H1 (cell line): ENCODE measurements at regions not wholly inside any gene's neighbourhood (a gene's known extent, or its start where the extent isn't known, plus 50 kb on each side); places are given as distances from the start of the nearest gene placed in this dataset.
"Not testable (repeated sequence)": the region's sequence is repeated elsewhere in the genome, so short reads cannot be mapped to it uniquely, and the experiment has no call there.

Experiments used
- CTCF ChIA-PET: fragments of 300-600 bp; sonication (Branson Sonifier 250); formaldehyde crosslinking; loops from one replicate; lab custom pipeline; 2021; ENCODE audit not compliant: partially characterized antibody; lab: Charles Lee
- POLR2A ChIA-PET: fragments of 300-600 bp; sonication (Branson Sonifier 250); formaldehyde crosslinking; loops from one replicate; lab custom pipeline; 2021; ENCODE audit warnings: inconsistent platforms; ENCODE audit not compliant: partially characterized antibody; lab: Charles Lee
- DNase-seq, 2 experiments: peaks; one replicate each; pipeline versions ENCODE4 v3.0.0 to v3.0.0-alpha.2; 2010 to 2022; ENCODE audit warnings: low spot score in 2 of 2, low read depth in 1 of 2, mixed read lengths in 1 of 2
- FAIRE-seq: peaks from 2 replicates; lab custom pipeline; 2011; peaks lifted over from hg19 to GRCh38; lab: Jason Lieb, UNC
- H2AFZ ChIP-seq: 2 replicates; pipeline ENCODE4 v1.8.1; 2012; ENCODE audit warnings: low read length, inconsistent platforms
- H2AK5ac ChIP-seq: 2 replicates; pipeline ENCODE4 v1.6.1; 2013; ENCODE audit warnings: low read depth, low read length
- H2BK120ac ChIP-seq: replicated peaks from 2 replicates; pipeline ENCODE3; 2013; ENCODE audit warnings: low read depth, low read length, inconsistent platforms
- H2BK12ac ChIP-seq: 2 replicates; pipeline ENCODE4 v1.6.1; 2013; ENCODE audit warnings: low read depth, low read length
- H2BK15ac ChIP-seq: 2 replicates; pipeline ENCODE4 v1.6.1; 2013; ENCODE audit warnings: low read length
- H2BK20ac ChIP-seq: 2 replicates; pipeline ENCODE4 v1.6.1; 2013; ENCODE audit warnings: low read length
- H2BK5ac ChIP-seq: 2 replicates; pipeline ENCODE4 v1.6.1; 2013; ENCODE audit warnings: low read depth, low read length
- H3K14ac ChIP-seq: 2 replicates; pipeline ENCODE4 v1.6.1; 2013; ENCODE audit warnings: inconsistent platforms; ENCODE audit not compliant: insufficient read length
- H3K18ac ChIP-seq: 2 replicates; pipeline ENCODE4 v1.6.1; 2013; ENCODE audit warnings: low read length; ENCODE audit errors: extremely low read depth
- H3K23ac ChIP-seq: 2 replicates; pipeline ENCODE4 v1.6.1; 2013; ENCODE audit warnings: inconsistent platforms; ENCODE audit not compliant: insufficient read length
- H3K23me2 ChIP-seq: 2 replicates; pipeline ENCODE4 v1.6.1; 2013; ENCODE audit warnings: low read depth, low read length
- H3K27ac ChIP-seq: 2 replicates; pipeline ENCODE4 v1.6.1; 2011; ENCODE audit warnings: low read depth, low read length, inconsistent platforms
- H3K27me3 ChIP-seq, 4 experiments: replicated peaks in 1 of 4; 1 replicate in 1 of 4; 2 replicates in 3 of 4; pipeline versions ENCODE4 v1.6.1 to v1.8.1; 2011 to 2013; ENCODE audit warnings: low read length in 3 of 4, mild to moderate bottlenecking in 3 of 4, inconsistent platforms in 2 of 4, mixed read lengths in 2 of 4, moderate library complexity in 1 of 4; ENCODE audit not compliant: control insufficient read depth in 3 of 4, insufficient read depth in 3 of 4; ENCODE audit errors: extremely low read depth in 1 of 4
- H3K36me3 ChIP-seq, 4 experiments: 2 replicates each; pipeline versions ENCODE4 v1.6.1 to v1.8.1; 2011 to 2013; ENCODE audit warnings: mild to moderate bottlenecking in 4 of 4, low read length in 3 of 4, moderate library complexity in 2 of 4, control low read depth in 1 of 4, inconsistent platforms in 1 of 4; ENCODE audit not compliant: insufficient read depth in 4 of 4, control insufficient read depth in 2 of 4
- H3K4ac ChIP-seq: replicated peaks from 2 replicates; pipeline ENCODE3; 2013; ENCODE audit warnings: low read length, low read depth, mixed read lengths, inconsistent platforms; ENCODE audit not compliant: insufficient read length
- H3K4me1 ChIP-seq, 4 experiments: replicated peaks in 1 of 4; 1 replicate in 1 of 4; 2 replicates in 3 of 4; pipeline versions ENCODE4 v1.6.1 to v1.8.1; 2011 to 2013; ENCODE audit warnings: low read length in 3 of 4, inconsistent platforms in 2 of 4, mixed read lengths in 1 of 4; ENCODE audit not compliant: insufficient read depth in 4 of 4, control insufficient read depth in 3 of 4
- H3K4me2 ChIP-seq, 2 experiments: 2 replicates each; pipeline versions ENCODE4 v1.6.1 to v1.8.1; 2011 to 2013; ENCODE audit warnings: low read depth in 2 of 2, low read length in 2 of 2, control low read depth in 1 of 2, inconsistent platforms in 1 of 2, mild to moderate bottlenecking in 1 of 2; ENCODE audit not compliant: insufficient read depth in 1 of 2
- H3K4me3 ChIP-seq, 4 experiments: fragments of 200-600, 300-600 bp in 1 of 4; sonication (generic), shearing (Covaris generic), sonication (Bioruptor Twin) in 1 of 4; 2 replicates each; pipeline versions ENCODE4 v1.5.1 to v1.8.1; 2011 to 2016; ENCODE audit warnings: low read length in 4 of 4, low read depth in 3 of 4, control low read depth in 2 of 4, inconsistent platforms in 2 of 4, mild to moderate bottlenecking in 2 of 4, mixed read lengths in 1 of 4, moderate library complexity in 1 of 4; ENCODE audit not compliant: insufficient read depth in 2 of 4; ENCODE audit errors: extremely low read depth in 1 of 4
- H3K56ac ChIP-seq: replicated peaks from 2 replicates; pipeline ENCODE3; 2013; ENCODE audit warnings: low read depth, mild to moderate bottlenecking, mixed read lengths, low read length, inconsistent platforms; ENCODE audit not compliant: insufficient read length
- H3K79me1 ChIP-seq: 2 replicates; pipeline ENCODE4 v1.6.1; 2013; ENCODE audit warnings: low read depth, low read length, control low read depth
- H3K79me2 ChIP-seq, 2 experiments: 2 replicates each; pipeline versions ENCODE4 v1.6.1 to v1.8.1; 2012 to 2013; ENCODE audit warnings: low read length in 2 of 2, mild to moderate bottlenecking in 2 of 2, inconsistent platforms in 1 of 2; ENCODE audit not compliant: insufficient read depth in 2 of 2, control insufficient read depth in 1 of 2
- H3K9ac ChIP-seq, 4 experiments: replicated peaks in 1 of 4; 1 replicate in 1 of 4; 2 replicates in 3 of 4; pipeline versions ENCODE4 v1.6.1 to v1.8.1; 2011 to 2013; ENCODE audit warnings: low read depth in 3 of 4, low read length in 3 of 4, control low read depth in 2 of 4, mild to moderate bottlenecking in 2 of 4, moderate library complexity in 2 of 4, inconsistent platforms in 1 of 4; ENCODE audit errors: extremely low read depth in 1 of 4
- H3K9me3 ChIP-seq, 2 experiments: 2 replicates each; pipeline versions ENCODE4 v1.6.1 to v1.8.1; 2012 to 2013; ENCODE audit warnings: mild to moderate bottlenecking in 2 of 2, moderate library complexity in 2 of 2, control low read depth in 1 of 2, inconsistent platforms in 1 of 2, low read depth in 1 of 2, low read length in 1 of 2, mixed read lengths in 1 of 2; ENCODE audit not compliant: insufficient read depth in 2 of 2
- H4K20me1 ChIP-seq, 2 experiments: replicated peaks in 1 of 2; 2 replicates each; pipeline versions ENCODE3 to v1.8.1; 2011 to 2013; ENCODE audit warnings: inconsistent platforms in 2 of 2, low read length in 2 of 2, mild to moderate bottlenecking in 1 of 2; ENCODE audit not compliant: insufficient read depth in 2 of 2, control insufficient read depth in 1 of 2
- H4K5ac ChIP-seq: 2 replicates; pipeline ENCODE4 v1.6.1; 2013; ENCODE audit warnings: low read length, low read depth, mixed read lengths, inconsistent platforms; ENCODE audit not compliant: insufficient read length
- H4K8ac ChIP-seq: 2 replicates; pipeline ENCODE4 v1.8.0; 2013; ENCODE audit warnings: mild to moderate bottlenecking, moderate library complexity, low read length, inconsistent platforms; ENCODE audit not compliant: insufficient read depth; ENCODE audit errors: extremely low read depth
- H4K91ac ChIP-seq: replicated peaks from 2 replicates; pipeline ENCODE3; 2013; ENCODE audit warnings: low read length, mixed read lengths, inconsistent platforms; ENCODE audit not compliant: insufficient read length
- WGBS, 2 experiments: shearing (Covaris generic) in 1 of 2; methylation state at CpG; one replicate each; pipeline versions ENCODE4 v1.1.6 to v1.1.7; 2013 to 2015; ENCODE audit warnings: low lambda C conversion rate in 2 of 2, mixed read lengths in 2 of 2, inconsistent platforms in 1 of 2, low coverage in 1 of 2, missing lambda C conversion rate in 1 of 2; ENCODE audit not compliant: insufficient replicate concordance in 2 of 2, insufficient coverage in 1 of 2, insufficient read length in 1 of 2; ENCODE audit errors: extremely low coverage in 1 of 2, missing lambda C conversion rate in 1 of 2; 5-methylcytosine and 5-hydroxymethylcytosine counted together

- H4K5ac ChIP-seq, DNase-seq, H4K20me1 ChIP-seq, H3K9ac ChIP-seq, POLR2A ChIA-PET, H2AFZ ChIP-seq, H3K23ac ChIP-seq, H3K4me3 ChIP-seq, H3K79me1 ChIP-seq, H2BK12ac ChIP-seq, H2BK5ac ChIP-seq, H3K36me3 ChIP-seq, H3K4ac ChIP-seq, H2BK15ac ChIP-seq, H3K18ac ChIP-seq, FAIRE-seq, H3K56ac ChIP-seq, H3K79me2 ChIP-seq, H2BK20ac ChIP-seq, H3K27me3 ChIP-seq, H3K14ac ChIP-seq, H3K4me2 ChIP-seq, H3K23me2 ChIP-seq, H2BK120ac ChIP-seq, H4K8ac ChIP-seq, H3K4me1 ChIP-seq, H2AK5ac ChIP-seq, H4K91ac ChIP-seq, H3K9me3 ChIP-seq, H3K27ac ChIP-seq: not testable (repeated sequence)
- WGBS, 2 experiments, result 100% methylated on average over 4 of the region's 5 CpGs; no CpG with 5 or more reads in 1 of the 2 experiments
- CTCF ChIA-PET, result interaction anchor here (0.5 kb wide), 1 partner anchor 171 kb away, joined by 5 read pairs; no protein-coding TSS in a partner anchor
Observed at GRCh38 chrX:83164063-83164462, 344.0 kb upstream of the POU3F4 start.
